ENCODE measurements at regions not wholly inside any gene's neighbourhood (a gene's known extent, or its start where the extent isn't known, plus 50 kb on each side); places are given as distances from the start of the nearest gene placed in this dataset.

GRCh38 chr2:156037482-156037881 is 295.0 kb downstream of the NR4A2 start:
- no peak for TF ChIP-seq CTCF (conservative IDR thresholded peaks at IDR 0.05; ENCODE audit: low read length)
- TF ChIP-seq EZH2phosphoT487 (IDR thresholded peaks at IDR 0.05; ENCODE audit: borderline replicate concordance), result no peak
